ENCODE measurements at regions not wholly inside any gene's neighbourhood (a gene's known extent, or its start where the extent isn't known, plus 50 kb on each side); places are given as distances from the start of the nearest gene placed in this dataset.

DNA sequence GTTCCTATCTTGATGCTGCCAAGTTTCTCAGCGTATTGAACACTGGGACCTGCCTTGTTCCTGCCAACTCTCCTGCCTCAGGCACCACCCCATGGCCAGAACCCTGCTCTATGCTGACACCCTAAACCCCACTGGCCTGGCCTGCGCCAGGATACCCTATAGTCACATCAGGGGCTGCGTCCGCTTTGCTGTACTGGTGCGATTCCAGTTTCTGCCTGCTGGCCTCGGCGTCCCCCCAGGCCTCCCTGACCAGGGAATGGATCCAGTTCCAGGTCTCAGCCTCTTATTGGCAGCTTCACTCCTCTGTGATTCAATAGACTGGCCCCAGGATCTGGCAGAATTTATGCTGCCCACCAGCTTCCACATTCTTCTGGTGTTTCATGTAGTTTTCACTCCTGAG lies 55.0 kb downstream of the GPR6 start:
- DNase-seq, result no peak

DNA sequence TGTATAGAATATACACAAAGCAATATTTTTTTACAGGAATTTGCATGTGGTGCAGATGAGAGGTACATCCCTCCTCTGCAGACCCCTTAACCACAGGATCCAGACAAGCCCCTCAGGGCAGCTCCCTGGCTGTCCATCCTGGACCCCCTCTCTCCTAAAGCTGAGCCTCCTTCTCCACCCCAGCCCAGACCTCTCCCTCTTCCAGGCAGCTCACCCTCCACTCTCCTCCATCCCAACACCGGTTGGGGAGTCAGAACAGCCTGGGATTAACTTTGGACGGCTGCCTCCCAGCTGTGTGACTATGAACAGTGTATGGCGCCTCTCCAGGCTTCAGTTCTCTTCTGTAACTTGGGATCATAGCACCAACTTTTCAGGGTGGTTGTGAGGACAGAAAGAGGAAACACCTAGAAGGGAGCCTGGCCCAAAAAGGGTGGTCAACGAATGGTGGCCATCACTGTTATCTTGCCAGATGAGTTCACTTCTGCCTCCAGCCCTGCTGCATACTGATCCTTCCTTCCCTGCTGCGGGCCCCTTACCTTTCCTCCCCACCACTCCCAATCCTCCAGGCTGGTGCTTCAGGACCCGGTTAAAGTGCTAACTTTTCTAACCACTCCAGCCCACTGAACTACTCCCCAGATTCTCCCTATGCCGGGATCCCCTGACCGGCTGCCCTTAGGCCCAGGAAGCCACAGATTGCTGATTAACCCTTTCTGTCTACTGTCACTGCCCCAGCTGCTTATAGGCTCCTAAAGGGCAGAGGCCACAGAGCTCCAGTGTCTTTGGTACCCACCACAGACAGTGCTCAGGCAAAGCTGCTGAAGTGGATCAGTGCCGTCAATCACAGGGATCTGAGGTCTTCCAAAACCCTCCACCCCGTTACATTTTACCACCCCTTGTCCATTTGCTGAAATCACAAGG lies 55.9 kb downstream of the GPR6 start:
- no peak for DNase-seq

DNA sequence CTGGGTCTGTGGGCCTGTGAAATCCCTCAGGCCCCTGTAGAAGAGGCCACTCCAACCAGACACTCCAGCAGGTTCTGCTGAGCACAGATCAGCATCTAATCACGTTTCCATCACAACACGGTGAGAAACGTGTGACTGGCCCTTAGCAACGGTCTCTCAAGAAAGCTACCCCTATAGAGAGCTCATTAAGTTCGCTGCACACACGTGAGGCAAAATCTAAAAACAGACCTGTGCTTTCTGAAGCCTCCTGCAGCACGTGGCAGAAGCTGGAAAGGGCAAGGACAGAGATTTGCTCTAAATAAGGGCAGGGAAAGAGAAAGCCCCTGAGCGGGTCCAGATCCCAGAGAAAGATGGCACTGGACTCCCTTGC lies 56.5 kb downstream of the GPR6 start:
- no peak for DNase-seq

DNA sequence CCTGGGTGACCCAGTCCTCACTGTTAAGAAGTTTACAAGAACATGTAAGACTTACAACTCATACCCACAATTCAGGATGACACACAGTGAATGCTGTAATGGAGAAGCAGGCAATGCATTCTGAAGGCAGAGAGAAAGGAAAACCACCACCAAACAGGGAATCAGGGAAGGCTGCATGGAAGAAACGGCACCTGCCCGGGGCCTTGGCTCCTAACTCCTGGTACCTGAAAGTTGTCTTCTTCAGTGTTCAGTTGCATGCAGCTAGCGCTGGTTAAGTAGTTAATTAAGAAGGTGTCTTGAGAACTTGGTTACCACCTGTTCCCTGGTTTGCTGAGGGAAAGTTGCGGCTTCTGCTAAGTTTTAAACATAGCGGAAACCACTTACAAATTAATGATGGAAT lies 57.2 kb downstream of the GPR6 start:
- no peak for DNase-seq

DNA sequence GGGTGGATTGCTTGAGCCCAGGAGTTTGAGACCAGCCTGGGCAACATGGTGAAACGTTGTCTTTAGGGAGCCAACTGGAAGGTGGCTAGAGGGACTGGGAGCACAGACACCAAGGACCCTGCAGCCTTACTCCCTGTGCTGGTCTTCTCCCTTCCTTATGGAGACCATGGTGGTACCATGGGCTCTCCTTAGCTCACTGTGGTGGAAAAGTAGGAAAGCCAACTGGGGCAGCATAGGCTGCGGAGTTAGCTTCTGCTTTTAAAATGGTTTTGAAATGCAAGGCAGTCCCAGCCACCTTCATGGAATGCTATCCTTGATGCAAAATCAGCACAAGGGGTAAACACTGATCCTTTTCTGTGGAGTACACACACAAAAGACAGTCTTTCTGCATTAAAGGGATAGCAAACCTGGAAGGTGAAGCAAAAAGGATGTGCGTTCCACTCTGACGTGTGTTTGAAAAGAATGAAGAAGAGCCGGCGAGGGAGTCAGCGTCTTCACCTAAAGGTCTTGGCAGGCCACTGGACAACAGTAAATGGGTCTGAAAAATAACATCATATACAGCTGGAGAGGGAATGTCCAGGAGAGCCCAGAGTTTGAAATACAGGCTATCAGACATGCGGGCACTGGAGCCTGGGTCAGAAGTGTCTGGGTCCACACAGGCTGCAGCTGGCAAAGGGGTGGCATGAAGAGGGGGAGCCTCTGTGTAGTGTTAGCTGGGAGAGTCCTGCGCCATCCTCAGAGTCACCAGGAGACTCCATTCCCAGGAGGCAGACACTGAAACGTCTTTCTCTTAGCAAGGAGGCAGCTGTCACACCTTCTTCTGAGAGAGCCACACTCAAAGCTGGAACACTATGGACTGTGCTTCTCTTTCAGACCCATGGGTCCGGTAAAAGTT lies 58.5 kb downstream of the GPR6 start:
- DNase-seq, result no peak

DNA sequence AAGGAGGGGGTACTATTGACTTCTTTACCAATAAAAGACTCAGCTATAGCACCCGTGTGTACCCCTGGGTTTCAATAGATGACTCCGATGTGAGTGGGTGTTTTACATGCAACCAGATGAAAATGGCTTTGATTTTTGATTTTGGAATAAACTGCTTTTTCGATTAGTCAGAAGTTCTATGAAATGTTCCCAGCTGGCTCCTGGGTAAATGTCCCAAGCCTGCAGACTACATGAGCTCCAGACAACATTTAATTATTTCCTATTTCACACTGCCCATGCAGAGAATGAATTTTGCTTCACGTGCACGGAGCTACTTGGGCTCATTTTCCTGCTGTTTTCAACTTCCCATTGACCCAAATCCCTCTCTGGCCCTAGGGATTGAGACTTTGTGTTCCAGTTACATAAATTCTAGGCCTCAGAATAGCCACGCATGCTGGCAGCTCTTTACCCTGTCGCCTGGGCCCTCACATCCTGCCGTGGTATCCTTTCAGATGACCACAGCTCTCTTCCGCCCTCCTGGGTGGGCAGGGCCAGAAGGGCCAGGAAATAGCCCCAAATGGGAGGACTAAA lies 59.7 kb downstream of the GPR6 start:
- no peak for DNase-seq

DNA sequence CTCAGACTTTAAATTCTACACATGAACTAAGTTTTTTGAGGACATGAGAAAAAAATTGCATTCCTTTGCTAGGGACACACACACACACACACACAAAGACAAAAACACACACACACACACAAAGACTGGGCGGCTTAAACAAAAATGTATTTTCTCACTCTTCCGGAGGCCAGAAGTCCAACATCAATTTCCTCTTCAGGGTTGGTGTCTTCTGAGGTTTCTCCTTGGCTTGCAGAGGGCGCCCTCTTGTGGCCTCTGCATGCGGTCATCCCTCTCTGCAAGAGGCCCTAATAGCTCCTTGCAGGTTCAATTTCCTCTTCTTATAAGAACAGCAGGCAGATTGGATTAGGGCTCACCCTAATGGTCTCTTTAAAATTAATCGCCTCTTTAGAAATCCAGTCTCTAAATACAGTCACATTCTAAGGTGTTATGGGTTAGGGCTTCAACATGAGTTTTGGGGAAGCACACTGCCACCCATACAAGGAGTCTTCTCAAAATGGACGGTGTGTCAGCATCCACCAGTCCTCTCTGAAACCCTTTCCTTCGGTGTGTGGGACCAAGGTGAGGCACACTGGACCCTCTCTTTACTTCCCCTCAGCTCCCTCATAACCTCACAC lies 61.4 kb downstream of the GPR6 start:
- DNase-seq, result peak; percentile 22

DNA sequence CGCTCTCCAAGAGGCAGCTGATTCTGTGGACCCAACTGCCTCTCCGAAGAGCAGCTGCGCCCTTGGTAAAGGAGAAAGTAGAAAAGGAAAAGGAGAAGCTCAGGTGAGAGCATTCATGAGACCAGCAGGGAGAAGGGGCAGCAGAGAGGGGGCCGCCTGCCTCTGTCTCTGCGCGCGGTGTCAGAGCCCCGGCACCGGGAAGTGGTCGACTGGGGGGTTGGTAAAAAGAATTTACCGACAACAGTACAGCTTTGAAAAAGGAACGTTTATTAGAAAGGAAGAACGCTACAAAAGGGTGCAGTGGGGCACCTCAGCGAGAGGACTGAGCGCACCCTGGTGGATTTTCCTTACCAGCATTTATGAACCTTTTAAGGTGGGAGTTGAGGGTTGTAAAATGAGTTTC lies 61.9 kb downstream of the GPR6 start:
- DNase-seq, result no peak

DNA sequence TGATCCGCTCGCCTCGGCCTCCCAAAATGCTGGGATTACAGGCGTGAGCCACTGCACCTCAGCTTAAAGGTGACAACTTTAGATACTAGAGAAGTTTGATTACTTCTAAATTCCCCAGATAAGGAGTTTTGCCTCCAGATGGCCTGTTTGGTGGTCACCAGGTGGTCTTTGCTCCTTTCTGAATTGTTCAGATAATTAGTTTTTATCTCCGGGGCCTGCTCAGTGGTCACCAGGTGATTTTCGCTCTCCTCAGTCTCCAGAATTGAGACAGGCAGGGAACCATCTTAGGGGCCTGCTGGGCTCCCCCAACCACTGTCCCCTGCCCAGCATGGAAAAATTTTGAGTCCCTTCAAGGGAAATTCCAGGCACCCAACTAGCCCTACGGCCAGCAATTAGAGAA lies 62.6 kb downstream of the GPR6 start:
- DNase-seq, result no peak

DNA sequence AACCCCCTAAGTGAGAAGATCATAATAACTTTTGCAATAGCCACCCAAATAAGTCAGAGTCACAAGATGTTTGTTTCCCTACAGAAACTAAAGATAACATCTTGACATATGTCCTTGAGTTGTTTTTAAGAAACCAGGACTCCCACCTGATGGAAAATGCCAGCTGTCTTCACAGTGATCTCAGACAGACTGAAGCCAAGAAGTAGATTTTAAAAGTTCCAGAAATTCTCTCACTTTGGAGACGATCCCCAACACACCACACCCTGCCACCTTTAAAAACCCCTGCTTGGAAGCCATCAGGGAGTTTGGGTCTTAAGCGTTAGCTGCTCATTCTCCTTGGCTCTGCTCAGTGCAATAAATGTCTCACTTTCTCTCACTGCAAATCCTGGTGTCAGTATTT lies 63.0 kb downstream of the GPR6 start:
- DNase-seq, result no peak

DNA sequence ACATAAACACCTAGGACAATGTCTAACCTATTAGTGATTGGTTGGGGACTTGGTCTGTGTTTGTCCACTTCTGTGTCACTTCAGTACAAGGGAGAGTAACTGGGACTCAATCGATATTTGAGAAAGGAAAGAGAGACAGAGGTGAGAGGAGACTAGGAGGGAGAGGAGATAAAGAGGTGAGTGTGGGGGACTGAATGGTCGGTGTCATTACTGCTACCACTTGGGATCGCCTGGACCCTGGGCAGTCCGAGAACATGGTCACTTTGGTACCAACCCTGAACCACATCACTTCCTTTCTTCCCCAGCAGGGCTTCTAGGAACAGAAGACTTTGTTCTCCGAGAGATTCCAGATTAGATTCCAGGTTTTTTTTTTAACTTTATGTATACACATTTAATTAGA lies 63.7 kb downstream of the GPR6 start:
- no peak for DNase-seq

DNA sequence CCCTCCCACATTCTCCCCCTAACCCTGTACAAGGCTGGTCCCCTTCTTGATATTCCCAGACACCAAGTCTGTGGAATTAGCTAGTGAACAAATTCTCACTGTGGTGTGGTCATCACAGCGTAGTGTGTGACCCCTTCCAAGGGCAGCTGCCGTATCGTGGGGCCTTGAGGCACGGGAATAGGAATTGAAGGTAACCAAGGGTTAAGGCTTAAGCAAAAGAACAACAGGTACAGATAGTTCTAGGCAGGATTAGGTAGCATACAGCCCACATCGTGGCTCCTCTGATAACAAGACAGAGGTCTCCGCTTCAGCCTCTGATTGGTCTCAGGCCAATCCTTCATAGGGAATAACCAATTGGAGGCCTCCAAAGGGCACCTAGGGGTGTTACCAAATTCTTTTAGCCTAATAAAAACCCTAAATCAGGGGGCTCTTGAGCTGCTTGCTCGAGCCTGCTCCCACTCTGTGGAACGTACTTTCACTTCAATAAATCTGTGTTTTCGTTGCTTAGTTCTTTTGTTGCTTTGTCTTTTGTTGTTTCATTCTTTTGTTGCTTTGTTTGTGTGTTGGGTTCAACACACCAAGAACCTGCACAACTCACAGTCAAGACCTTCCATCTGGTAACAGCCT lies 64.7 kb downstream of the GPR6 start:
- DNase-seq, result no peak

DNA sequence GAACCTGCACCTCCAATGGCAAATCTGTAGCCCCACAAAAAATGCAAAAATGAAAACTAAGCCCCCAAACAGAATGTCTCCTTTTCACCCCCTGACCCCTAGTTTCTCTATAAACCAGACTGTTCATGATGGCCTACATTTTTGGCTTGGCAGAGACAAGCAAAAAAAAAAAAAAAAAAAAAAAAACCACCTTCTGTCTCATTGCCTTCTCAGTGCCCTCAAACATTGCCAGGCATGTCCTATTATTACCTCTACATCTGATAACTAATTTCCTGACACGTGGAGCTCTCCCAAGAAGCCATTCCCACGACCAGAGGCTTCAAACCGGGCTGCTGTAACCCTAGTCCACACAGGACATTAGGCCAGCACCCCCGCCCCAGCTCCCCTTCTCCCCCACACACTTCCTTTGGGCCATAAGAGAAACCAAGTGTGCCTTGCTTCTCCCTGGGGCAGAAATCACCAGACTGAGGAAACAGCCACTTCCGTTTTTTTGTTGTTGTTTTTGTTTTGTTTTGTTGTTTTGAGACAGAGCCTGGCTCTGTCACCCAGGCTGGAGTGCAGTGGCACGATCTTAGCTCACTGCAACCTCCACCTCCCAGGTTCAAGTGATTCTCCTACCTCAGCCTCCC lies 65.4 kb downstream of the GPR6 start:
- no peak for DNase-seq

DNA sequence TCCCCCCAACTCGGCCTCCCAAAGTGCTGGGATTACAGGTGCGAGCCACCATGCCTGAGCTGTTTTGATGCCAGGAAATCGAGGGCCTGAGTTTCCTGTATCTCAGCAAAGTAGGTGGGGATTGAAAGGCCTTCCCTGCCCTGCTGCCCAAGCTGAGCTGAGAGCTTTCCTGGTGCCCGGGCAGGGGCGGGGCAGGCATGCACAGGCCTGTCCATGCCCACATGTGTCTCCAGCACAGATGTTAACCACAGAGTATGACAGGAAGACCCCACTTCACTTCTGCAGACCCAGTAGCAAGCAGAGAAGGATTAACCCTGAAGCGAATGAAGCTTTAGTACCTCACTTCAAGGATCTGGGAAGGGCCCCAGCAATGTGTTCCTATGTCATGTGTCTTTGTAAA lies 66.0 kb downstream of the GPR6 start:
- DNase-seq, result no peak

DNA sequence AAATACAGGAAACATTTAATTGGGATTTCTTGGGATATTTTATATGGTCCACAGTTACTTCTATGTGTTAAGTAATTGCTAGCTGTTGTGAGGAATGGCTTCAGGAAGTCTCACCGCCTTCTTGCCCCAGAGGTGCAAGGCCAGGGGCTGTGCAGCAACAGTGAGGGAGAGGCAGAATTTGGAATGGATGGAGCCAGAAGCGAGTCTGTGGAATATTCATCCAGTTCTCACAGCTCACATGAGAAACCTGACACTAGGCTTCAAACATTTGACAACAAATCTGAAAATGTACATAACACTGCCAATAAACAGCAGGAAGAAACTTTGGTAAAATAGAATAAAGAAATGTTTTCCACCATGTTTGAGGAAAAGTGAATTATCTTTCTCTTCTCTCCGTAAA lies 66.5 kb downstream of the GPR6 start:
- no peak for DNase-seq

DNA sequence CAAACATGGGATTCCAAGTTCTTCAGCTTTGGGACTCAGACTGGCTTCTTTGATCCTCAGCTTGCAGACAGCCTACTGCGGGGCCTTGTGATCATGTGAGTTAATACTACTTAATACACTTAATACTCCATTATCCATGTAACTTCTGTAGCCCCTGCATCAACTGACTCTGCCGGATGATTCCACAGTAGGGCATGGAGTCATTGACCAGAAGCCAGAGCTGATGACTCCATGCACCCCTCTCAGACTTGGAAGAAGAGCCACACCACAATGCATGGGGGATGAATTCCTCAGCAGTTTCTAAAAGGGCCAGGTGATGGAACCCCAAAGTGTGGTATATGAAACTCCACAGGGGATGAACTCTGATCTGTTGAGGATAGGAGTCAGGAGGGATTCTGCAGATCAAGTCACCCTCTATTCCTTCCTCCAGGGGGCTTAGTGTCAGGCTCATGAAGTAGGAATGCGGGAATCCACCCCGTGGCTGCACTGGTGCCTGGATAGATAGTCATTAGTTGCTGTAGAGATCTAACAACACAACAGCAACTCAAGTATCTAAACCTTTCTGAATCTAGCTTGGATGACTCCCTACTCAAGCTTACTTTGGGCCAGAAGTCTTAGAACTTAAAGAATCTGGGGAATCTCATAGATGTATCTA lies 70.2 kb downstream of the GPR6 start:
- no peak for DNase-seq

DNA sequence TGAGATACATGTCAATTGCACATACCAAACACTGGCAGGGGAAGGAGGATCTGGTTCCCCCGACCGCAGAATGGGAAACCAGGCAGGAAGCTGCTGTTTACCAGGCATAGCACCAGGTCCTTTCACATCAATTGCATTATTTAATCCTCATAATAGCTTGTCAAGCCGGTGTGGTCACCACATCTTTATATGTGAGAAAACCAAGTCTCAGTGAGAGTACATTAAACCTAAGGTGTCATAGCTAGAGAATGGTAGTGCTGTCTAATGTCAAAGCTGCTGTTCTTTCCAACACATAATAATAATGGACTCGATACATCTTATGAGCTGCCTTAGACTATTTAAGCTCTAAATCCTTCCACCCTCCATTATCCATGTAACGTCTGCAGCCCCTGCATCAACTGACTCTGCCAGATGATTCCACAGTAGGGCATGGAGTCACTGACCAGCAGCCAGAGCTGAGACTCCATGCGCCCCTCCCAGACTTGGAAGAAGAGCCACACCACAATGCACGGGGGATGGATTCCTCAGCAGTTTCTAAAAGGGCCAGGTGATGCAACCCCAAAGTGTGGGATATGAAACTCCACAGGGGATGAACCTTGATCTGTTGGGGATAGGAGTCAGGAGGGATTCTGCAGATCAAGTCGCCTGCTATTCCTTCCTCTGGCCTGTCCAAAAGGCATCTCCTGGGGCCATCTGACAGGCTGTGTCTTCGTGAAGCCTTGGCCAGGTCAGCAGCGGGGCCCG lies 71.8 kb downstream of the GPR6 start:
- DNase-seq, result no peak

All from NCI-H446 treated with DMSO at 0.1 percent for 48 hours (cell line).